ENCODE measurements at regions not wholly inside any gene's neighbourhood (a gene's known extent, or its start where the extent isn't known, plus 50 kb on each side); places are given as distances from the start of the nearest gene placed in this dataset.

DNA sequence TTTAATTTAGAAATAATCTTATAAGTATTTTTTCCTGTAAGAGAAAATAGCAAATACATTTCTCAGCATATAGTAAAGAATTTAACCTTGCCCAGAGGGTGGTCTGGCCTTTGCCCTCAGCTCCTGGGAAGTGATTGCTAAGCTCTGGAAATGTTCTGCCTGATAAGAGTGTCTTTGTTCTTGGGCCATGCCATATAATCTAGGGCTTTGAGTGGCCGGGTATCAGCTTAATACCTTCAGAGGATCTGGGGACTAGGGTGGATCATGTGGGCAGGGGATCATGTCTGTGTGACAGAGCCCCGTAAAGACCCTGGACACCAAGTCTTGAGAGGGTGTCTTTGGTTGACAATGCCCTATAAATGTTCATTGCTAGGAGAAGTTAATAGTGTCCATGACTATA, 1032.4 kb upstream of the MIR17HG start:
- Histone ChIP-seq H3K27me3 (ENCODE audit: control insufficient read depth, insufficient read depth, low read length) (no peaks in the 10 kb centered on the region), H3K4me2 (ENCODE audit: low read length) (no peak overlapping the region), H2AFZ (no peak overlapping the region), H3K4me1 (no peaks in the 10 kb centered on the region), H3K9ac (no peak overlapping the region), H3K27ac (no peak overlapping the region), H3K9me3 (ENCODE audit: control insufficient read depth, low read length) (no peaks in the 10 kb centered on the region), H3K36me3 (ENCODE audit: control insufficient read depth, insufficient read depth, low read length) (no peaks in the 10 kb centered on the region), H3K79me2 (no peaks in the 10 kb centered on the region), H3K4me3 (ENCODE audit: low read depth, low read length) (no peak overlapping the region)
- TF ChIP-seq, protein P1, sequence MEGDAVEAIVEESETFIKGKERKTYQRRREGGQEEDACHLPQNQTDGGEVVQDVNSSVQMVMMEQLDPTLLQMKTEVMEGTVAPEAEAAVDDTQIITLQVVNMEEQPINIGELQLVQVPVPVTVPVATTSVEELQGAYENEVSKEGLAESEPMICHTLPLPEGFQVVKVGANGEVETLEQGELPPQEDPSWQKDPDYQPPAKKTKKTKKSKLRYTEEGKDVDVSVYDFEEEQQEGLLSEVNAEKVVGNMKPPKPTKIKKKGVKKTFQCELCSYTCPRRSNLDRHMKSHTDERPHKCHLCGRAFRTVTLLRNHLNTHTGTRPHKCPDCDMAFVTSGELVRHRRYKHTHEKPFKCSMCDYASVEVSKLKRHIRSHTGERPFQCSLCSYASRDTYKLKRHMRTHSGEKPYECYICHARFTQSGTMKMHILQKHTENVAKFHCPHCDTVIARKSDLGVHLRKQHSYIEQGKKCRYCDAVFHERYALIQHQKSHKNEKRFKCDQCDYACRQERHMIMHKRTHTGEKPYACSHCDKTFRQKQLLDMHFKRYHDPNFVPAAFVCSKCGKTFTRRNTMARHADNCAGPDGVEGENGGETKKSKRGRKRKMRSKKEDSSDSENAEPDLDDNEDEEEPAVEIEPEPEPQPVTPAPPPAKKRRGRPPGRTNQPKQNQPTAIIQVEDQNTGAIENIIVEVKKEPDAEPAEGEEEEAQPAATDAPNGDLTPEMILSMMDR (IDR thresholded peaks at IDR 0.05), result no peak

DNA sequence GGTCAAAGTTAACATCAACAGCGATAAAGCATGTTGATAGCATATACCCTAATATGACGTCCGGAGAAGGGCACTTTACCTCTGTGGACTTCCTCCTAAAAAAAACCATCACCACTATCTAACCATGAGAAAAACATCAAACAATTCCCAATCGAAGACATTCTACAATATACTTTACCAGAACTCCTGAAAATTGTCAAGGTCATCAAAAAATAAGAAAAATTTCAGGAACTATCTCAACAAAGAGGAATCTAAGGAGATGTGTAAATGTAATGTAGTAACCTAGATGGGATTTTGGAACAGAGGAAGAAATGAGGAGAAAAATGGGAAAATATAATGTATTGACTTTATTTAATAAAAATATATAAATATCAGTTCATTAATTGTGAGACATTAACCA, 1026.8 kb upstream of the MIR17HG start:
- H2AFZ ChIP-seq, result no peak overlapping the region
- H3K27me3 ChIP-seq (ENCODE audit: control insufficient read depth, insufficient read depth, low read length), result no peaks in the 10 kb centered on the region
- TF ChIP-seq, protein P1 (IDR thresholded peaks at IDR 0.05), result no peak
- no peaks in the 10 kb centered on the region for H3K4me1 ChIP-seq
- H3K27ac ChIP-seq, result no peak overlapping the region
- H3K9ac ChIP-seq, result no peak overlapping the region
- no peaks in the 10 kb centered on the region for H3K36me3 ChIP-seq (ENCODE audit: control insufficient read depth, insufficient read depth, low read length)
- H3K4me3 ChIP-seq (ENCODE audit: low read depth, low read length), result no peak overlapping the region
- no peak overlapping the region for H3K4me2 ChIP-seq (ENCODE audit: low read length)
- no peaks in the 10 kb centered on the region for H3K79me2 ChIP-seq
- H3K9me3 ChIP-seq (ENCODE audit: control insufficient read depth, low read length), result no peaks in the 10 kb centered on the region

DNA sequence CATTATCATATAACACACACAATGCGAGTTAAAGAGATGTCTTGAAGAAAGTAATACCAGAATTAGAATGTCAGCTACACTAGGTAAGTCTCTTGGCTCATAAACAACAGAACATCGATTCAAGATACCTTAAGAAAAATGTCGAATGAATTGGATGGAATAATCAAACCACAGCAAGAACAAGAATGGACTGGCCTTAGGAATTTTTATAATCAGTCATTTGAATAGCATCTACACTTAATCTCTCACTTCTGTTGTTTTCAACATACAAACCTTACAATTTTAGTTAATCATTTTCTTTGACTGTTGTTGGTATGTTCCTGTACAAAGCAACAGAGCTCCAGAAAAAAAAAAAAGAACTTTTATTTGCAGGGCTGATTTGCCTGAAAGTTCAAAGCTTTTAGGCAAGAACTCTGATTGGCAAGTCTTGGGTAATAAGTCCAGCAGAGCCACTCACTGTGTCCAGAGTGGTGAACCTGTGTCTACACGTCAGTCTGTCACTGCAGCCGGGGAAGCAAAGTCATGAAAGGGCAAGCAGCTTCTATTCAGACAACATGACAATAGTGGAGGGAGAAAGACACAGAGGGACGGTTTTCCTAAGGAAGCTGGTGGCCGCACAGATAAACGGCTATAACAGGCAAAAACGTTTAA, 1026.1 kb upstream of the MIR17HG start:
- H2AFZ ChIP-seq, result no peak overlapping the region
- H3K4me2 ChIP-seq (ENCODE audit: low read length), result no peak overlapping the region
- no peaks in the 10 kb centered on the region for H3K36me3 ChIP-seq (ENCODE audit: control insufficient read depth, insufficient read depth, low read length)
- H3K4me3 ChIP-seq (ENCODE audit: low read depth, low read length), result no peak overlapping the region
- no peaks in the 10 kb centered on the region for H3K4me1 ChIP-seq
- no peak overlapping the region for H3K9ac ChIP-seq
- no peak overlapping the region for H3K27ac ChIP-seq
- no peaks in the 10 kb centered on the region for H3K9me3 ChIP-seq (ENCODE audit: control insufficient read depth, low read length)
- TF ChIP-seq, protein P1 (IDR thresholded peaks at IDR 0.05), result no peak
- H3K79me2 ChIP-seq, result no peaks in the 10 kb centered on the region
- no peaks in the 10 kb centered on the region for H3K27me3 ChIP-seq (ENCODE audit: control insufficient read depth, insufficient read depth, low read length)

DNA sequence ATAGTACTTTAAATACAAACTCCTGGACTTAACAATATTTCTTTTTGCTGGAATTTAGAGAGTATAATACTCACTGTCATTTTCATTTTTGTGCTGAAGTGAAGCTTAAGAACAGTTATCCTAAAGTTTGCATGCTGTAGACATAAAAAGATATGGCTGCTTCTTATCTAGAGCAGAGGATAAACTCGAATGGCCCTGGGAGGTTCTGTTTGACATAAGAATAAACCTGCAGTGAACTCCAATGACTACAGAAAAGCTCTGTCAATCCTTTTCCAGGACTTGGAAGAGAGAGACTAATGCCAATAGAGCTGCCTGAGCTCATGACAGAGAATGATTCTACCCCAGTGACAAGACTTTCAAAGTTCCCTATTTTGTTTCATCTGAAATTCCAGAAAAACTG, 1017.8 kb upstream of the MIR17HG start:
- H2AFZ ChIP-seq, result no peak overlapping the region
- TF ChIP-seq, protein P1 (IDR thresholded peaks at IDR 0.05), result no peak
- no peak overlapping the region for H3K4me2 ChIP-seq (ENCODE audit: low read length)
- H3K9me3 ChIP-seq (ENCODE audit: control insufficient read depth, low read length), result no peaks in the 10 kb centered on the region
- H3K27me3 ChIP-seq (ENCODE audit: control insufficient read depth, insufficient read depth, low read length), result no peaks in the 10 kb centered on the region
- H3K36me3 ChIP-seq (ENCODE audit: control insufficient read depth, insufficient read depth, low read length), result no peaks in the 10 kb centered on the region
- H3K4me3 ChIP-seq (ENCODE audit: low read depth, low read length), result no peak overlapping the region
- no peak overlapping the region for H3K27ac ChIP-seq
- no peaks in the 10 kb centered on the region for H3K79me2 ChIP-seq
- H3K4me1 ChIP-seq, result no peaks in the 10 kb centered on the region
- H3K9ac ChIP-seq, result no peak overlapping the region

DNA sequence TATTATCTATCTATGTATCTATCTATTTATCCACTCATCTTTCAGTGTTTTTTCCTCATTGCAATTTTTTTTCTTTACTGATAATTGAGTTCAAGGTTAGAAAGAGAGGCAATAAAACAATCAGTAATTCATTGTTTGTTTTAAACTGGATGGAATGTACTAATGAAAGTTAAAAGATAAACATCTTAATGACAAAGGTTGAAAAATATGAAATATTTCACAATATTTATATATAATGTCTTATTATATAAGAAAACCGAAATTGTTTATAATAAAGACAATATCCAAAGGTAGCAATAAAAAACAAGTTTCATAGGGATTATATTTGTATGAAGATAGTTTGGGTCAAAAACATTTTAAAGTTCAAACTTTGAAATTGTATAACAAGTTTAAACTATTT, 1015.5 kb upstream of the MIR17HG start:
- no peaks in the 10 kb centered on the region for H3K36me3 ChIP-seq (ENCODE audit: control insufficient read depth, insufficient read depth, low read length)
- TF ChIP-seq, protein P1 (IDR thresholded peaks at IDR 0.05), result no peak
- H3K27me3 ChIP-seq (ENCODE audit: control insufficient read depth, insufficient read depth, low read length), result no peaks in the 10 kb centered on the region
- no peak overlapping the region for H3K4me3 ChIP-seq (ENCODE audit: low read depth, low read length)
- no peaks in the 10 kb centered on the region for H3K79me2 ChIP-seq
- no peaks in the 10 kb centered on the region for H3K4me1 ChIP-seq
- H3K9ac ChIP-seq, result no peak overlapping the region
- no peaks in the 10 kb centered on the region for H3K9me3 ChIP-seq (ENCODE audit: control insufficient read depth, low read length)
- H3K27ac ChIP-seq, result no peak overlapping the region
- H2AFZ ChIP-seq, result no peak overlapping the region
- no peak overlapping the region for H3K4me2 ChIP-seq (ENCODE audit: low read length)

Measured in parathyroid adenoma (tissue), 2 donors.